ENCODE measurements at regions not wholly inside any gene's neighbourhood (a gene's known extent, or its start where the extent isn't known, plus 50 kb on each side); places are given as distances from the start of the nearest gene placed in this dataset.

GRCh38 chr5:5658889-5659465, 236.5 kb downstream of the ICE1 start:
- DNase-seq = no peak

GRCh38 chr5:5658226-5658625, 235.7 kb downstream of the ICE1 start:
- no peak for DNase-seq

GRCh38 chr5:5652181-5652580, 229.7 kb downstream of the ICE1 start:
- no peak for DNase-seq

DNA sequence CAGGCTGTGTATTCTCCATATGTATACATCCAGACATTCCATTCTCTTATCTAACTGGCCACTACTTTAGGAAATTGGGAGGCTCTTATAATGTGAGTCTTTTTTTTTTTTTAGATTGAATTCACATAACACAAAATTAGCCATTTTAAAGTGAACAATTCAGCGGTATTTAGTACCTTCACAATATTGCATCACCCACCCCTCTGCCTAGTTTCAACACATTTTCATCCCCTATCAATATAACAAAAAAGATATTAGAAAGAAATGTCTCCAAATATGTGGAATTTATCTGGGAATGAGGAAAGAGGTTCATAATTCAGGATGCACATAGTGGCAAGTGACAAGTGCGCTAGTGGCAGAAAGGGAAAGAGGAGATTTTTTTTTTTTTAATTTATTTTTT, 228.5 kb downstream of the ICE1 start:
- no peak for DNase-seq

- DNase-seq = no peak
These were observed 227.8 kb downstream of the ICE1 start for GRCh38 chr5:5650242-5650641.

DNA sequence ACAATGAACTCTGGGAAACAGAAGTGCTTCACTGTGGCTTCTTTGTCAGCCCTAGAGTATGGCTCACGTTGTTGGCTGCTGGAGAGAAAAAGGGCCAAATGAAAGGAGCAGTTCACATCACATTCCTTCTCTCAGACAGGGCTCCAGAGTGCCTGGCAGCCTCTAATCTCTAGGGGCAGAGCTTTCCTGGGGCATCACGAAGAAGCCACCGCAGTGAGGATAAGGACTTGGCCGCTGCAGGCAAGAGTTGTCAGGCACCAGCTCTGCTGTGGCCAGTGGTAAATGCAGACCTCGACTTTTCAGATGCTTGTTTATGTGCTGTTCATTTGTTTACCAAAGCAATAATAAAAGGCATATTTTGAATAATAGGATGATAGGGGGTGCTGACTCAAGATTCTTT, 227.2 kb downstream of the ICE1 start:
- DNase-seq = no peak

- no peak for DNase-seq
These were observed 226.2 kb downstream of the ICE1 start for GRCh38 chr5:5648694-5649093.

DNA sequence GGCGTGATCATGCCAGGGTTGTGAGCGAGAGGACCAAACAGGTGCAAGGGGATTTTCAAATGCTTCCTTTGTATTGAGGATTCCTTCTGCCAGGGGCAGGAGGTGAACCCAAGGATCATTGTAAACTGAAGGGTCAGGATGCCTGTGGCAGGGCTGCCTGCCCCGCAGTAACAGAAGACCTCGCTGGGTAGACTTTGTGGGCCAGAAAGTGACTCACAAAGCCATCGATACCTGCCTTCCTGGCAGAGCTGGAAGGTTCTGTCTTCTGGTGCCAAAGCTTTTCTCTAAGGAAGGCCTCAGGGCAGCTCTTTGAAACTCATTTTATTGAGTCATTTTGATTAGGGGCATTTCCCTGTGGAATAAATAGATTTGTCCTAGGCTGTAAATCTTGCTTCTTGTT, 223.4 kb downstream of the ICE1 start:
- DNase-seq = no peak

GRCh38 chr5:5645198-5645597, 222.7 kb downstream of the ICE1 start:
- DNase-seq = no peak

- no peak for DNase-seq
These were observed 221.8 kb downstream of the ICE1 start for GRCh38 chr5:5644249-5644648.

DNA sequence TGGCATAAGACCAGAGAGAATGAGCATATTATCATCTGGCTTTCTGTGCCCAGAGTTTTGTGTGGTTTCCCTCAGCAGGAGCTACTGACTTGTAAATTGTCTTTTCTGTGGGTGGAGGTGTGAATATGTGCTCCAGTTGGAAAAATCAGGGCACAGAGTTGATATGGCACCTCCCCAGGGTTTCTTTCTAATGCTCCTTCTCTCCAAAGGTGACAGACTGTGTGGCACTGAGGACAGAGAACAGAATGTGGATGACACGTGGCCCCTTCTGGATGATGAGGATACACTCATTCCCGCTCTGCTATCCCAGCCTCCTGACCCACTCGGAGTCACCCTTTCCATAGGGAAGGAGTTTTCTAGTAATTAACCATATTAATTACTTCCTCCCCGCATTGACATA, 221.0 kb downstream of the ICE1 start:
- no peak for DNase-seq

GRCh38 chr5:5638211-5638610, 215.7 kb downstream of the ICE1 start:
- no peak for DNase-seq

DNA sequence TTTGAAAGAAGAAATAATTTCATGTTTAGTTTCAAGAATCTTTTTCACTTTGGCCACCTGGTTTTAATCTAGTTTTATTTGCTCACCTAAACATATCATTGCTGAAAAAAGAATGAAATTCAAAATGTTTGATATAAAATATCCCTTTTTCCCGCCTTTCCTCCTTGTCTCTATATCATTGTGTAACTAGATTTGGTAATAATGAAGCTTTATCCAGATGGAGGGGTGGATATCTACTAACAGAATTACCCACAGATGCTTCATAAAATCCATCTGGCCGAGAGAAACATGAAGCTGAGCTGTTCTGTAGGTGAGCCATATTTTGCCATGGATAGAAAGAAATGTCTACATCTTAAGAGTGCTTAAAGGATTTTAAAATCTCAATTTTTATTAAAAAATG, 214.7 kb downstream of the ICE1 start:
- DNase-seq = no peak

GRCh38 chr5:5634817-5635216, 212.3 kb downstream of the ICE1 start:
- DNase-seq = no peak

- DNase-seq = no peak
These were observed 211.1 kb downstream of the ICE1 start for GRCh38 chr5:5633579-5633978.

GRCh38 chr5:5632678-5633077, 210.2 kb downstream of the ICE1 start:
- DNase-seq = no peak

- DNase-seq = no peak
These were observed 207.1 kb downstream of the ICE1 start for GRCh38 chr5:5629607-5629978.

GRCh38 chr5:5628866-5629606, 206.6 kb downstream of the ICE1 start:
- DNase-seq = no peak

GRCh38 chr5:5626412-5626811, 203.9 kb downstream of the ICE1 start:
- DNase-seq = no peak

GRCh38 chr5:5625491-5625890, 203.0 kb downstream of the ICE1 start:
- DNase-seq = no peak

GRCh38 chr5:5623397-5623796, 200.9 kb downstream of the ICE1 start:
- DNase-seq = no peak

GRCh38 chr5:5622806-5623205, 200.3 kb downstream of the ICE1 start:
- DNase-seq = no peak

DNA sequence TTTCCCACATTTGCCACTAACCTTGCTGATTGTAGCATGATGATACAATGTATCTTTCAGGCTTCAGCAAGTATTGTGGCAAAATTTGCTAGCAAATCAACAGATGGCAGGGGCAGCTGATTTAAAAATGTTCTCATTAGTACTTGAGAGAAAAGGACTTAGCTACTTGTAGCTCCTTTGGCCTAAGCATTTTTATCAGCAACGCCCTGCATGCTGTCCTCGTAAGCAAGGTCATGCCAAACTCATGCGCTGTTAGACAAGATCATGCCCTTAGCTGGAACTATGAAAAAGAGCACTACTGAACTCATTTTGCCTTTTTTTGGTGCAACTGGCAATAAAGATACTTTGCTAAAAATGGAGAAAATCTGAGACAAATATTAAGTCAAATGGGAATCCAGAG, 197.1 kb downstream of the ICE1 start:
- no peak for DNase-seq

DNA sequence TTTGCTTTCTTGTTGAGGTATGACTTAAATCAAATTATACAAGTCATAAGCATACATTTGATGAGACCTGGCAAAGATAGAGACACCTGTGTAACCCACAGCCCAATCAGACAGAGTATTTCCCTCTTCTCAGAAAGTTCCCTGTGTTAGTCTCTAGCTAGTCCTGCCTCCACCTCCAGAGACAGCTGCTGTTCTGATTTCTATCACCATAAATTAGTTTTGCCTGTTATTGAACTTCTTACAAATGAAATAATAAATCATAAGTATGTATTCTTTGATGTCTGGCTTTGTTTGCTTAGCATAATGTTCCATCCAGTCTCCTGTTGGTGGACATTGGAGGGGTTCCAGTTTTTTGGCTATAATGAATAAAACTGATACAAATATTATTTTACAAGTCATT, 194.5 kb downstream of the ICE1 start:
- DNase-seq = no peak

- DNase-seq = no peak
These were observed 193.9 kb downstream of the ICE1 start for GRCh38 chr5:5616247-5616895.

Data from stimulated activated CD4-positive, alpha-beta T cell treated with anti-CD3 and anti-CD28 coated beads, Interleukin-2, amount 100 ng/mL, for 48 hours (primary cell).